ENCODE measurements at regions not wholly inside any gene's neighbourhood (a gene's known extent, or its start where the extent isn't known, plus 50 kb on each side); places are given as distances from the start of the nearest gene placed in this dataset.

DNA sequence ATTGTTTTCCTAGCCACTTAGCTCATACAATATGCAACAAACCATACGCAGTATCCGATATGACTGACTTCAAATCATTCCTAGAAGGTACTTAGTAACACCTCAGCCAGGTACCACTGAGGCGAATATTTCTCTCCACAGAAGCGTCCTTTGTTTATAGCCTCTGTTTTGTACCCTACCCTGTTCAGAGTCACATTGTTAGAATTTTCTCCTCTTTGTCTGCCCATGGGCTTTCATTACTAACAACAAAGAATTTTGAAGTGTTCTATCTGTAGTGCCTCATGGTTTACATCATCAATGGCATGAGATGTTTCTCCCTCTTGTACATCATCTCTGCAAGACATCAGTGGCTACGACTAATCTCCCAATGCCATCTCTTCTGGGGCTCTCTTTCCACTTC is 212.4 kb upstream of the GLI3 start:
- no peak for TF ChIP-seq EZH2 (IDR thresholded peaks at IDR 0.05; ENCODE audit: borderline replicate concordance, low read depth, low read length, severe bottlenecking)
- TF ChIP-seq, protein P1, sequence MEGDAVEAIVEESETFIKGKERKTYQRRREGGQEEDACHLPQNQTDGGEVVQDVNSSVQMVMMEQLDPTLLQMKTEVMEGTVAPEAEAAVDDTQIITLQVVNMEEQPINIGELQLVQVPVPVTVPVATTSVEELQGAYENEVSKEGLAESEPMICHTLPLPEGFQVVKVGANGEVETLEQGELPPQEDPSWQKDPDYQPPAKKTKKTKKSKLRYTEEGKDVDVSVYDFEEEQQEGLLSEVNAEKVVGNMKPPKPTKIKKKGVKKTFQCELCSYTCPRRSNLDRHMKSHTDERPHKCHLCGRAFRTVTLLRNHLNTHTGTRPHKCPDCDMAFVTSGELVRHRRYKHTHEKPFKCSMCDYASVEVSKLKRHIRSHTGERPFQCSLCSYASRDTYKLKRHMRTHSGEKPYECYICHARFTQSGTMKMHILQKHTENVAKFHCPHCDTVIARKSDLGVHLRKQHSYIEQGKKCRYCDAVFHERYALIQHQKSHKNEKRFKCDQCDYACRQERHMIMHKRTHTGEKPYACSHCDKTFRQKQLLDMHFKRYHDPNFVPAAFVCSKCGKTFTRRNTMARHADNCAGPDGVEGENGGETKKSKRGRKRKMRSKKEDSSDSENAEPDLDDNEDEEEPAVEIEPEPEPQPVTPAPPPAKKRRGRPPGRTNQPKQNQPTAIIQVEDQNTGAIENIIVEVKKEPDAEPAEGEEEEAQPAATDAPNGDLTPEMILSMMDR (IDR thresholded peaks at IDR 0.05; ENCODE audit: borderline replicate concordance, extremely low read depth, low read length, poor library complexity, severe bottlenecking): no peak

Data from DND-41 (cell line).